ENCODE measurements at regions not wholly inside any gene's neighbourhood (a gene's known extent, or its start where the extent isn't known, plus 50 kb on each side); places are given as distances from the start of the nearest gene placed in this dataset.
"Not testable (repeated sequence)": the region's sequence is repeated elsewhere in the genome, so short reads cannot be mapped to it uniquely, and the experiment has no call there.

- no peaks in the 10 kb centered on the region for H3K9me3 ChIP-seq
- H3K36me3 ChIP-seq, result no peaks in the 10 kb centered on the region
- H3K27me3 ChIP-seq, result no peaks in the 10 kb centered on the region
- WGBS, result 82% methylated on average over 9 of the region's 9 CpGs
- DNase-seq (ENCODE audit: extremely low spot score), result no peak
- no peaks in the 10 kb centered on the region for H3K4me1 ChIP-seq
- H3K4me3 ChIP-seq, result no peak overlapping the region
- no peak for TF ChIP-seq POLR2AphosphoS5 (IDR thresholded peaks at IDR 0.05)
- no peak for TF ChIP-seq POLR2A (IDR thresholded peaks at IDR 0.05; ENCODE audit: low read depth)
- no peak for TF ChIP-seq EP300 (IDR thresholded peaks at IDR 0.05)
- no peak for TF ChIP-seq CTCF (IDR thresholded peaks at IDR 0.05)
- intact Hi-C loops (cut with DNase I), result no loop called here
- H3K27ac ChIP-seq (replicated peaks in 1 of 4), result no peak overlapping the region
Measured at GRCh38 chr13:73531014-73531413, 472.2 kb downstream of the KLF5 start.

- DNase-seq (ENCODE audit: extremely low spot score), result no peak
- TF ChIP-seq POLR2A (IDR thresholded peaks at IDR 0.05; ENCODE audit: low read depth), result no peak
- no peak for TF ChIP-seq POLR2AphosphoS5 (IDR thresholded peaks at IDR 0.05)
- no peak for TF ChIP-seq CTCF (IDR thresholded peaks at IDR 0.05)
- no peak for TF ChIP-seq EP300 (IDR thresholded peaks at IDR 0.05)
- Histone ChIP-seq H3K36me3 (no peaks in the 10 kb centered on the region), H3K27ac (replicated peaks in 1 of 4) (no peak overlapping the region), H3K9me3 (no peaks in the 10 kb centered on the region), H3K4me1 (no peaks in the 10 kb centered on the region), H3K4me3 (no peak overlapping the region), H3K27me3 (no peaks in the 10 kb centered on the region)
- intact Hi-C loops (cut with DNase I), result no loop called here
- WGBS, result 89% methylated on average over 9 of the region's 10 CpGs
Measured at GRCh38 chr13:73522937-73523336, 464.1 kb downstream of the KLF5 start.

GRCh38 chr13:73521985-73522524, 463.2 kb downstream of the KLF5 start:
- TF ChIP-seq POLR2AphosphoS5 (IDR thresholded peaks at IDR 0.05) (no peak), CTCF (IDR thresholded peaks at IDR 0.05) (no peak), POLR2A (IDR thresholded peaks at IDR 0.05; ENCODE audit: low read depth) (no peak), EP300 (IDR thresholded peaks at IDR 0.05) (no peak)
- Histone ChIP-seq H3K36me3 (no peaks in the 10 kb centered on the region), H3K4me3 (no peak overlapping the region), H3K27me3 (no peaks in the 10 kb centered on the region), H3K4me1 (no peaks in the 10 kb centered on the region), H3K9me3 (no peaks in the 10 kb centered on the region), H3K27ac (replicated peaks in 1 of 4) (no peak overlapping the region)
- DNase-seq (ENCODE audit: extremely low spot score), result no peak
- 74% methylated on average over 4 of the region's 4 CpGs for WGBS
- intact Hi-C loops (cut with DNase I), result no loop called here

- intact Hi-C loops (cut with DNase I), result no loop called here
- H3K27ac ChIP-seq (replicated peaks in 1 of 4), result no peak overlapping the region
- no peaks in the 10 kb centered on the region for H3K4me1 ChIP-seq
- H3K36me3 ChIP-seq, result no peaks in the 10 kb centered on the region
- H3K9me3 ChIP-seq, result no peaks in the 10 kb centered on the region
- DNase-seq (ENCODE audit: extremely low spot score), result no peak
- no peak for TF ChIP-seq POLR2AphosphoS5 (IDR thresholded peaks at IDR 0.05)
- no peak for TF ChIP-seq POLR2A (IDR thresholded peaks at IDR 0.05; ENCODE audit: low read depth)
- no peak for TF ChIP-seq CTCF (IDR thresholded peaks at IDR 0.05)
- no peak for TF ChIP-seq EP300 (IDR thresholded peaks at IDR 0.05)
- 55% methylated on average over 2 of the region's 2 CpGs for WGBS
- no peak overlapping the region for H3K4me3 ChIP-seq
- H3K27me3 ChIP-seq, result no peaks in the 10 kb centered on the region
Measured at GRCh38 chr13:73521290-73521624, 462.5 kb downstream of the KLF5 start.

- TF ChIP-seq EP300 (IDR thresholded peaks at IDR 0.05) (no peak), CTCF (IDR thresholded peaks at IDR 0.05) (no peak), POLR2A (IDR thresholded peaks at IDR 0.05; ENCODE audit: low read depth) (no peak), POLR2AphosphoS5 (IDR thresholded peaks at IDR 0.05) (no peak)
- 79% methylated on average over 8 of the region's 8 CpGs for WGBS
Measured at GRCh38 chr13:73520566-73521289, 461.9 kb downstream of the KLF5 start.

GRCh38 chr13:73520135-73520534, 461.3 kb downstream of the KLF5 start:
- H3K36me3 ChIP-seq; intact Hi-C loops (cut with DNase I); H3K4me1 ChIP-seq; H3K27me3 ChIP-seq; H3K27ac ChIP-seq (replicated peaks in 1 of 4); H3K4me3 ChIP-seq; DNase-seq (ENCODE audit: extremely low spot score); H3K9me3 ChIP-seq: not testable (repeated sequence)
- 93% methylated on average over 2 of the region's 2 CpGs for WGBS

More at GRCh38 chr13:73520566-73521289, 461.9 kb downstream of the KLF5 start:
- Histone ChIP-seq H3K27ac (replicated peaks in 1 of 4) (no peak overlapping the region), H3K27me3 (no peaks in the 10 kb centered on the region), H3K9me3 (no peaks in the 10 kb centered on the region), H3K4me1 (no peaks in the 10 kb centered on the region), H3K36me3 (no peaks in the 10 kb centered on the region), H3K4me3 (no peak overlapping the region)
- DNase-seq (ENCODE audit: extremely low spot score), result no peak
- intact Hi-C loops (cut with DNase I), result no loop called here

Data from esophagus muscularis mucosa (tissue), 4 donors.